Cerebellar cortex (tissue), 1 donor: ENCODE measurements at regions not wholly inside any gene's neighbourhood (a gene's known extent, or its start where the extent isn't known, plus 50 kb on each side); places are given as distances from the start of the nearest gene placed in this dataset.

Experiments
- DNase-seq: peaks from one replicate; pipeline ENCODE4 v3.0.0-alpha.2; 2015; ENCODE audit warnings: low spot score

DNA sequence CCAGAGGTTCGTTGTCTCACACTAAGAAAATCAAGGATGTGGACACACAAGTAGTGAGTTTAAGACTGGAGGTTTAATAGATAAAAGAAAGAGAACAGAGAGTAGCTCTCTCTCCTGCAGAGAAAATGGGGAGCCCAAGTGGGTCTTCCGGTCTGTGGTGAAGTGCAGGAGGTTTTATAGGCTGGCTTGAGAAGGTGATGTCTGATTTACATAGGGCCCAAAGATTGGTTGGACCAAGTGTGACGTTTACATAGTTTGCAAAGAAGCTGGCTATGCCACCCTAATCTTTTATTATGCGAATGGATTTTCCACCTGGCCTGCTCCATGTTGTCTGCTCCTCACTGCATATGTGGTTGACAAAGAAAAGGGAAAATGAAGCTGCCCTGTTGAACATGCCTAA lies 430.4 kb upstream of the TRIB2 start:
- DNase-seq, result no peak

DNA sequence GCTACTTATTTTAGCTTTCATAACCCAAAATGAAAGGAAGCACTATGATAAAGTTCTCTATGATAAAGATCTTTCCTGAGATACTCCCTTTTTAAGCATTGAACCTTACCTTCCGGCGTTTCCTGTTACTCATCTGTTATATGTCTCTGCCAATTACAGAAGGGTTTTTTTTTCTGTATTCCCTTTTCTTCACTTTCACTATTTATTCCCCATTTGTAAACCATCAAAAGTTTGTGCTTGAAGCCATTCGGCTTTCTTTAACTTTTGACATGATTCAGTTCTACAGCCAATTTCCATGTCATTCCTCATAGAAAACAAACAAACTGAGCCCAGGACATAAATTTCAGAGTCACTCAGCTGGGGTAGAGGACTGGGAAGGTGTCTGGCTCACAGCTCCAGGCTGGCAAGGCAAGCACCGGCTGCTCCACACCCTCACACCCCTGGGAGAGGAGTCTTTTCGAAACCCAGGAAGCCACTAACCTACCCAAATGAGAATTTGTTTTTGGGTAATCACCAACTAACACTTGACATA lies 429.4 kb upstream of the TRIB2 start:
- DNase-seq, result no peak

DNA sequence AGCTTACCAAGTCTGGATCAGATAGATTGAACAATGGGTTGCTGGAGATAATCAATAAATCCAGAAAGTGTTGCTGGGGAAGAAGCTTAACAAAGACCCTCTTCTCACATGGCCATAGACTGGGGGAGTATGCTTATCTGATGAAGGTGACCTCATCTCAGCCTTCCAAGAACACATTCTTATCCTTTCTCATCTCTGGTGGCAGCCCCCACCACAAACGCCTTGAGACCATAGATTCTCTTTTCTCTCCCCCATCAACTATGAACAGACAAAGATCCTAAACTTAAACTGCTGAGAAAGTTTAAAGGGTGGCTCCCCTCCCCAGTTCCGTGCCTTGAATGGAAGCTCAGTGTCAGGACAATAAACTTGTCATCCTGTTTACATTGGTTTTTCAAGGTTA lies 428.7 kb upstream of the TRIB2 start:
- no peak for DNase-seq

DNA sequence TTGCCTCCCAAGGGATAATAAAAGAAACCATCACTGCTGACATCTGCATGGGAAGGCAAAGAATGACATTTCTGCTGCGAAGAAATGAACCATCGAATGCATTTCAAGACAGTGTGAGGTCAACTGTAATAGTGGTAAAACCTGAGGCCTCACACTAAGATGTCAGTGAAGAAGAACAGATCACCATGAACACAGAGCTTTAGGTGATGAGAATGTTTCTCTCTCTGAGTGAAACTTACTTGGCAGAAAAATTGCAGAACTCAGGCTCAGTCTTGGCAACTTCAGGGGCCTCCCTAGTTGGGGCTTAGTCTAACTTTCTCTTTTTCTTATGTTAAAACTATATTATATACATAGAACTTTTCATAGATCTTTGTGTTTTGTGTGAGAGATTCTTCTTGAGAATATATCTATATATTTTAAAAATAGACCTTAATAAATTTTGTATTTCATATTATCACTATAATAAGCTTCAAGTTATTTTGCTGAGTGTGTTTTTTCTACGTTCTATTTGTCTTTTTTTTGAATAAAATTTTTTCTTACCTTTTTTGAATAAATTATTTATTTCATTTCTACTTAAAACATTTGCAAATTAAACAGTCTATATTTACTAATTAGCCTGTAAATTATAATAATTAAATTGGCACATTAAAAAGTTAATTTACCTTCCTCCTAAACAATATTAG lies 427.5 kb upstream of the TRIB2 start:
- no peak for DNase-seq

DNA sequence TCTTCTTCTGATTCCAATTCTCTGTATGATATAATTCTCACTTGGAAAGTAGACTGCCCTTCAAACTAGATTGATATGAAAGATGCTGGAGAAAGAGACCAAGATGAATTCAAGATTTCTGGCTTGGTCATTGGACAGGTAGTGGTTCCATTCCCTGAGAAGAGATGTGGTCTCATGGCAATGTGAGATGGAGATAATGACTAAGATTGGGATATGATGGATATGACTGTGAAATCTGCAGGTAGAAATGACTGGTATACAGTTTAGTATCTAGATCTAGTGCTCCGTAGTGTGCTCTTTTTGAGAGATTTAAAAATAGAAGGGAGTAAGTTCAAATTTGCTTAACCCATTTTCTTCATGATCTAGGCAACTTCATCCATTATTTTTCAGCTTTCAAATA lies 425.4 kb upstream of the TRIB2 start:
- DNase-seq, result no peak

DNA sequence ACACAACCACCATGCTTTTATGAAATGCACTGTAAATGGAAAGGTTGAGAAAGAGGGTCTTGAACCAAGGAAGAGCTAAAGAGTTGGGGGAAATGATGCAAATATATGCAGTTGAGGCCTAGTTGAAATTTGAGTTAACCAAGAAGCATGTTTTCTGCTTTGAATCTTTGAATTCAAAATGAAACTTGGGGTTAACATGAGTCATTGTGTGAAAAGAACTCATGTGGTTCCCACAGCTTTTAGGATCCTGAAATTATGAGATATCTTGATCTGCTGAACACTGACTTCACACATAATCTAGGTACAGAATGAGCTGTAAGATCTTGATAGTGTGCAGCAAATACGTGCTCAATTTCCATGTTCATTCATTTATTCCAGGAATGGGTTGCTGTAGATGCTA lies 422.9 kb upstream of the TRIB2 start:
- DNase-seq, result no peak

DNA sequence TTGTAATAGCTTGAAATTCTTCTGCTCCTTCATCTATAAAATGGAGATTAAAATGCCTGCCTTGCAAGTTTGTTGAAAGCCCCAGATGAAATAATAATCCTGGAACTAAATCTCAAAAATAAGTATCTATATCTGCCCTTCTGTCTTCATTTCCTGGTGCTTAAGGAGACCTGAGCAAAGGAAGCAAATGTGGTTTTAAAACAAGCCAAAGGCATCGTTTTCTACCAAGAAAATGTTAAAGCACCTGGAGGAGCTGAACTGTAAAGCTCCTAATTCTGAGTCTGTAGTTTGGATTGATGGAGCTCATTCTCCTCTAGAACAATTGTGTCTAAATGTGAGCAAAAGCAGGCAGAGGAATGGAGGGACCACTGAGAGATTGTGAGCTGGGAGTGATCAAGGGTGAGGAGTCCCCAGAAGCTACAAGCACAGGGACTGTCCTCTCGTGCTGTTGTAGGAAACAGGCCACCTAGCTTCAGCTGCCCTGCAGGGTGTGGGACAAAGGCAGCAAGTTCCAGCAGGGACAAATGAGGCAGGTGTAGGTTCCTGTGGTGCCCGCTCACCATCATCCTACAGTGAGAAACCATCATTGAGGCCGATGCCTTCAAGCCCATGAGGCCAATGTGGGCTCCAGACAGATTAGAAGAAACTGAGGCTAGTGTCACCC lies 420.7 kb upstream of the TRIB2 start:
- DNase-seq, result no peak

GRCh38 chr2:12296915-12297314 lies 419.8 kb upstream of the TRIB2 start:
- no peak for DNase-seq

GRCh38 chr2:12298352-12298751 lies 418.4 kb upstream of the TRIB2 start:
- no peak for DNase-seq

GRCh38 chr2:12299431-12299830 lies 417.3 kb upstream of the TRIB2 start:
- DNase-seq, result no peak

- no peak for DNase-seq
Observed at GRCh38 chr2:12300019-12300602, 416.6 kb upstream of the TRIB2 start.

GRCh38 chr2:12300927-12301326 lies 415.8 kb upstream of the TRIB2 start:
- no peak for DNase-seq

DNA sequence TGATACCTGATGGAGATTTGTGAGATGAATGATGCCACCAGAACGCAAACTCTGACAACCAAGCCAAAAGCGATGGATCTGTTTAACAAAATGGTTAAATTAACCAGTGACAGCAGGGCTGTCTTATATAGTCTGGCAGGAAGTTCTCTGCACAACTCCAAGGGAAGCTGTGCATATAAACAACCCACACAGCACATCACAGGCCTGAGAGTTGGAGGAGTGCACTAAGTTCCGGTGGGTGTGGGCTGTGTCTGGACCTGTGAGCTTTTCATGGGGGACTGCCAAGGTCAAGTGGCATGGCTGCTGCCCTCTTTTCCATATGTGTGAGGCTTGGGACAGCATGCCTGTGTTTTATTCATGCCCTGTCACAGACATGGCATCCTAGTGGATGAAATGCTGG lies 414.6 kb upstream of the TRIB2 start:
- no peak for DNase-seq

DNA sequence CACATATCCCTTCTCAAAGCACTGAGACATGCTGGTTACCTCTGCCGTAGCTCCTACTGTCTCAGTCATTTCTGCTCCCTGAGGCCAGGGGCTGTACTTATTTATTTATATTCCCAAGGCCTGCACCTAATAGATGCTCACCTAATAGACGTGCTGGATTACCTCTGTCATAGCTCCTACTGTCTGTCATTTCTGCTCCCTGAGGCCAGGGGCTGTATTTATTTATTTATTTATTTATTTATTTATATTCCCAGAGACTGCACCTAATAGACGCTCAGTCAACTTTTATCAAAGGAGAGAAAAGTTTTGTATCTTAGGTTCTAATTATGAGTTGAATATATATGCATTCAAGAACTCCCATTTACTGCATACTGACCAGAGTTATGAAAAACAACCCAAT lies 414.0 kb upstream of the TRIB2 start:
- no peak for DNase-seq

DNA sequence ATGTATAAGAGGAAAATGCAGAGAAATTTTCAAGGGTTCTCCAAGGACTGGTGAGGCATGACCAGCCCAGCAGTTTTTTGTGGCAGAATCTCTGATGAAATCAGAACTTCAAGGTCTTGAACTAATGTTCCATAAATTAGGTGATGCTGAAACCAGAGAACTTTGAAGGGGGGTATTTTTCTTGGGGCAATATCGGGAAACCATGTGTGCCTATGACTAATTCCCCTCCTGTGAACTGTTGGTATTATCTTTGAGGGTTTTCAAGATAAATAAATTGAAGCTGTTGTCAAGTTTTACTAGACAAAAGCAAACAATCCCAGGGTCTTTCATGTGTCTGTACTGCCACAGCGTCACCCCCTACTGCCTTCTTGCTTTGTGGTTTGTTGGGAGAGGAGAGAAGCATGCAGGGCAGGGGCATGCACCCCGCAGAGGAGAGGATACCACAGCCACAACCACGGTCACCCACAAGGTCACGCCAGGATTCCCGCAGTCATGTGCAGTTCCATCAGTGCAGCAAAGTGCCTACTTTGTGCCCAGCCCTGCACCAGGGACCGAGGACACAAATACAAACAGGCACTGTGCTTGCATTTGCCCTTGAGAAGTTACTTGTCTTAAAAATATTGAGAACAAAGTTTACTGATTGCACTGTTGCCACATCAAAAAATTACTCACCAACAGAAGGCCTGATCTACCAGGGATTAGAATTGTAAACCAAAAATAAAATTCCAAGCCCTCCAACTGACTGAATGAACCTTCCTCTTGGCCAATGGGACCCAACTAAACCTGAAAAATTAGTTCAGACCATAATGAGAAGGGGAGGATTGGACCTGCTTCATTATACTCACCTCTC lies 413.3 kb upstream of the TRIB2 start:
- DNase-seq, result no peak

DNA sequence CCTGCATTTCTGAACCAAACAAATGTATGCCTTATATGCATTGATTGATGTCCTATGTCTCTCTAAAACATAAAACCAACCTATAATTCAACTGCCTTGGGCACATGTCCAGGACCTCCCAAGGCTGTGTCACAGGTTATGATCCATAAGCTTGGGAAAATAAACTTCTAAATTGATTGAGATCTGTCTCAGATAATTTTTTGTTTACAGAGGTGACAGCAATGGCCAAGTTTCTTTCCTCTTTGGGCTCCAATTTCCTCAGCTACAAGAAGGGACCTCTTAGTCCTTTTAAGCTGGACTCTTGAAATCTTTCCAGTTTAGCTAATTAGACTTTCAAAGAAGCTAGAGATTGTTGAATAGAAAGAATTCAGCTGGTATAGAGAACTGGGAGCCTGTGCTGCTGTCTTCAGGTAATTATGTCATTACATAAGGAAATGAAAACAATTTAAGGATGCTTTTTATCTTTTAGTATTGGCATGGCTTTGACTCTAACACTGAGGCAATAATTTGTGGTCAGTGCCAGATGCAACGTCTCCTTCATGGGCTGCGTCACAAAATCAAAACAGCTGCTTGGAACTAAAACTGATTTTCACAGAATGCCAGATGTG lies 412.1 kb upstream of the TRIB2 start:
- DNase-seq, result no peak

DNA sequence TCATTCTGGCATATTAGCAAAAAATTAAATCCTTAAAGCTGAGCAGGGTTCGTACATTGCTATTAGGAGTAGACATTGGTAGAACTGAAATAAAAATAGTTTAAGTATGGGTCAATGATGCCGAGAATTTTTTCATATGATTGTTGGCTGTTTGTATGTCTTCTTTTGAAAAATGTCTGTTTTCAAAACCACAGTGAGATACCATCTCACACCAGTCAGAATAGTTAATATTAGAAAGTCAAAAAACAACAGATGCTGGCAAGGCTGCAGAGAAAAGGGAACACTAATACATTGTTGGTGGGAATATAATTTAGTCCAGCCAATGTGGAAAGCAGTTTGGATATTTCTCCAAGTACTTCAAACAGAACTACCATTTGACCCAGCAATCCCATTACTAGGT lies 410.8 kb upstream of the TRIB2 start:
- DNase-seq, result no peak

GRCh38 chr2:12310399-12310798 lies 406.3 kb upstream of the TRIB2 start:
- no peak for DNase-seq

GRCh38 chr2:12313445-12314126 lies 403.1 kb upstream of the TRIB2 start:
- DNase-seq, result peak; percentile 10

- no peak for DNase-seq
Observed at GRCh38 chr2:12314127-12314760, 402.5 kb upstream of the TRIB2 start.

- DNase-seq, result no peak
Observed at GRCh38 chr2:12315224-12315623, 401.5 kb upstream of the TRIB2 start.
